GM12891 (cell line): ENCODE measurements at regions not wholly inside any gene's neighbourhood (a gene's known extent, or its start where the extent isn't known, plus 50 kb on each side); places are given as distances from the start of the nearest gene placed in this dataset.

Experiments
- POLR2A ChIP-seq: IDR thresholded peaks from 2 replicates; pipeline ENCODE4 v1.6.1; 2011; ENCODE audit warnings: low read depth, low read length, control low read depth
- POLR2AphosphoS5 ChIP-seq: IDR thresholded peaks from 2 replicates; pipeline ENCODE4 v1.6.1; 2011; ENCODE audit warnings: low read depth, low read length, control low read depth
- TAF1 ChIP-seq: IDR thresholded peaks from 2 replicates; pipeline ENCODE4 v1.6.1; 2011; ENCODE audit warnings: low read depth, low read length, control low read depth

DNA sequence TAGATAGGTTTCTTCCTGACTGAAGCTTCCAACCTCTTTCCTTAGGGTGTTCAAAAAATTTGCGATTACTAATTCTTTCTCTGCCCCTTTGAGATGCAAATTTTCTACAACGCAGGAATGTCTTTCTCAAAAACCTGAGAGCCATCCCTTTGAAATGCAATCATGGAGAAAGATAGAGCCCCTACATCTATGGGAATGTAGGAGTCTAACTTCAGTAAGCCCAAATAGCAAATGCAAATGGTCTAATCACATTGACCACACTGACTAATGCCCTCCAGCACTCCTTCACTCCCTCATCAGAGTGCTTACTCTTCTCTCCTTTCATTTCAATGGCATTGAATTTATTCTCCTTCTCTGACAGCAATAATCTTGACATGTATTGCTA is 107.1 kb downstream of the SLC6A15 start:
- TF ChIP-seq POLR2A, result no peak
- no peak for TF ChIP-seq POLR2AphosphoS5
- no peak for TF ChIP-seq TAF1
